NCI-H748 (cell line): ENCODE measurements at regions not wholly inside any gene's neighbourhood (a gene's known extent, or its start where the extent isn't known, plus 50 kb on each side); places are given as distances from the start of the nearest gene placed in this dataset.

ENCODE experiments used
- DNase-seq: peaks from one replicate; lab custom pipeline; 2025; ENCODE audit not compliant: unreplicated experiment; lab: John Stamatoyannopoulos, UW

GRCh38 chr10:129023082-129023481, 444.0 kb upstream of the MGMT start:
- no peak for DNase-seq

DNA sequence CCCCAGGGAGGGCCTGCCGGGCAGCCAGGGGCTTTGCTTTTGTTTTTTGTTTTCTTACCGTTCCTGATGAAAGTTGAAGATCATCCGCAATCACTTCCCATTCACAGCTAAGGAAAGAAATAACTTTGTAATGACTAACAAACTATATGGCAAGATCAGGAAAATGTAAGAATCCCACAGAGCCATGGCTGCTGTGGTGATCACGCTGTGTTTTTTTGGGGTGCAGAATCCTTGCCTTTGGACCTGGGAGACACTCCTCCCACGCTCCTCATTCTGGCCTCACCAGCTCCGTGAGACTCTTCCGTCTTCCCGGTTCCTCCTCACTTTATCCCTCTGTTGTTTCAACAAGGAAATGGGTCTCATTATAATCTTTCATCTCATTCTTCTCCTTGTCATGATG, 443.0 kb upstream of the MGMT start:
- no peak for DNase-seq

- no peak for DNase-seq
These were observed 441.3 kb upstream of the MGMT start for GRCh38 chr10:129025787-129026186.

DNA sequence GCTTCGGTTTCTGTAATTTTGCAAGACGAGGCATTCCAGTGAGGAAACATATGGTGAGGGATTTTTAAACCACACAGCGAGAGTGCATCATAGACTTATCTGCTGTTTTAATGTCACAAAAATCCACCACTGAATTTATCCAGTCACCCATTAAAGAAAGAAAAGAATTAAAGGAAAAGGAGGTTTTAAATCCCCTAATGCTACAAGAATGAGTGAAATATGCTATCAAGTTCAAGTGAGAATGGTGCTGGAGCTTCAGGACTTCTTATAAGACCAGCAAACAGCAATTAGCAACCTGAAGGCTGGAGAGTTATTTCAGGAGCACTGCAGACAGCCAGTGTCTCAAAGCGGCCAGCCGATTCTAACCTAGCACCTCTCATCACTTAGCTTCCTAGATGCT, 439.1 kb upstream of the MGMT start:
- no peak for DNase-seq

- DNase-seq, result no peak
These were observed 438.6 kb upstream of the MGMT start for GRCh38 chr10:129028451-129028850.

GRCh38 chr10:129029051-129029450, 438.0 kb upstream of the MGMT start:
- DNase-seq, result no peak

- DNase-seq, result peak; percentile 75
These were observed 437.0 kb upstream of the MGMT start for GRCh38 chr10:129029851-129030602.

- DNase-seq, result peak; percentile 31
These were observed 436.5 kb upstream of the MGMT start for GRCh38 chr10:129030603-129030895.

GRCh38 chr10:129030996-129031843, 435.8 kb upstream of the MGMT start:
- DNase-seq, result peak; percentile 71

- no peak for DNase-seq
These were observed 435.2 kb upstream of the MGMT start for GRCh38 chr10:129031844-129032150.

DNA sequence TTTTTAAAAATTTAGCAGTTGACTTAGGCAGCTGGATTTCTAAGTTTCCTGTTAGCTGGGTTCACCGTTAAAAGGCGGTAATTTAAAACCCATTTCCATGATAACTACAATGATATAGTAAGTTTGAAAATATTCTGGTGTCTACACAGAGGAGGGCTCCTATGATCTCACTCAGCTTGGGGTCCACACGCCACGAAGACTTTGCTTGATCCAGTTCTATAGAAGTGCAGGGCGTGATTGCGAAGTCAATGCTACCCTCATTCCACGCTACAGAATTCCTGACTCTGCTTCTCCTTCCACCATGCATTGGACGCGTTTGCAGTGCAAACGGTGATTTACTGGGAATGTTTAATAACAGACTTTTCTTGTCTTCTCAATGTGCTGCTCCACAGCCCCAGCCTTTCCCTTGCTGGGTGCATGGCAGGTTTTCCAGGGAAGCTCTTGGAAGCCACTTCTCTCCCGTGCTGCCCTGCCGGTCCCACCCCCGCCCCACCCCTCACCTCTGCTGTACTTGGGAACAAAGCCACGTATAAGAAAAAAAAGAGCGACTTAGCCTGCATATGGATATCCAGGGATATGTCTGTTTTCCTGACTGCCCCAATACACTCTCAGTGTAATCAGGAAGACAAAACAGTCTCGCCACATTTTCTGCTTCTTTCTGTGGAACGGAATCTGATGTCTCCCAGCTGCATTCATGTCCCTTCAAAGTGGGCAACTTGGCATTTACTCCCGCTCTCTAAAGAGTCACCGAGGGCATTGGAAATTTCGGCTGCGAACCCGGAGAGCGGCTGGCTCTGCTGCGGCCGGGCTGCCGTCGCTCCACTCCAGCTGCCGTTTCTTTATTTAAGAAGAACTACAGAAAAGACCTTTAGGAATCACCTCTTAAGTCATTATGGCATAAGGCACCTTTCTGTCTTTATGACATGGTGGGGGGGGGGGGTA, 434.4 kb upstream of the MGMT start:
- no peak for DNase-seq

- DNase-seq, result peak; percentile 11
These were observed 433.7 kb upstream of the MGMT start for GRCh38 chr10:129033340-129033739.

DNA sequence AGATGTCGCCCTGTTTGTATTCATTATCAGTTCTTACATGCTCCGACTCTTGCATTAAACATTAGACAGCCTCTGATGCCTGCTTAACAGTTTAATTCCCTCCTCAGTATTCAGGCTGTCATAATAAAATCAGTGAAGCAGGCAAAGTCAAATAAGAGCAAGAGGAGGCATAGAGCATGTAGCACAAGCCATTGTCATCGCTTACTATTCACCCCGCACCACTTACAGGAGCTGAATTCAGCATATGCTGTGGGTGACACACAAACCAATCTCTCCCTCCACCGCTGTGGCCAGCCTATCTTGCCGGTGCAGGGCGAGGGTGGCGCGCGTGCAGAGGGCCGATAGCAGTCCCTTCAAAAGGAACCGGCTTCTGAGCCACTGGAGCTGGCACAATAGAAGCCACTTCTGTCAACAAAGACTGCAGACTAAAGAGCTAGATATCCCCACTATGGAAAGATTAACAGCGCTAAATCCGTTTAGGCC, 433.2 kb upstream of the MGMT start:
- peak; percentile 68 for DNase-seq

- DNase-seq, result no peak
These were observed 431.8 kb upstream of the MGMT start for GRCh38 chr10:129035052-129035827.

DNA sequence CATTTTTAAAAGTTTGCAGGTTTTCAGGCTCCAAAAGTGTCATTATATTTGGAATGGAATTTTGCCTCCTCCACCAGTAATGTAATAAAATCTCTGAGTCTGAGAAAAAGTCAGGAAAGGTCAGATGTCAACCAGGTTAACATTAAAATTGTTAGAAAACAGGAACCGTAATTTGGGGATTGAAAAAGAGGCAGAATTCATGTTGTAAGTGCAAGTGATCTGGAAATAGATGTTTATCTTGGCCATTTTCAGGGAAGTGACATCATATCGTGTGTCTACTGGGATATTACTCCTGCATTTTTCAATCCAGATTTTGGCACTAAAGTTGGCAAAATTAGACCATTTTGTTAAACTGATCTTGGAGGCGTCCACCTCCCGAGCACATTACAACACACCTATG, 428.5 kb upstream of the MGMT start:
- no peak for DNase-seq

DNA sequence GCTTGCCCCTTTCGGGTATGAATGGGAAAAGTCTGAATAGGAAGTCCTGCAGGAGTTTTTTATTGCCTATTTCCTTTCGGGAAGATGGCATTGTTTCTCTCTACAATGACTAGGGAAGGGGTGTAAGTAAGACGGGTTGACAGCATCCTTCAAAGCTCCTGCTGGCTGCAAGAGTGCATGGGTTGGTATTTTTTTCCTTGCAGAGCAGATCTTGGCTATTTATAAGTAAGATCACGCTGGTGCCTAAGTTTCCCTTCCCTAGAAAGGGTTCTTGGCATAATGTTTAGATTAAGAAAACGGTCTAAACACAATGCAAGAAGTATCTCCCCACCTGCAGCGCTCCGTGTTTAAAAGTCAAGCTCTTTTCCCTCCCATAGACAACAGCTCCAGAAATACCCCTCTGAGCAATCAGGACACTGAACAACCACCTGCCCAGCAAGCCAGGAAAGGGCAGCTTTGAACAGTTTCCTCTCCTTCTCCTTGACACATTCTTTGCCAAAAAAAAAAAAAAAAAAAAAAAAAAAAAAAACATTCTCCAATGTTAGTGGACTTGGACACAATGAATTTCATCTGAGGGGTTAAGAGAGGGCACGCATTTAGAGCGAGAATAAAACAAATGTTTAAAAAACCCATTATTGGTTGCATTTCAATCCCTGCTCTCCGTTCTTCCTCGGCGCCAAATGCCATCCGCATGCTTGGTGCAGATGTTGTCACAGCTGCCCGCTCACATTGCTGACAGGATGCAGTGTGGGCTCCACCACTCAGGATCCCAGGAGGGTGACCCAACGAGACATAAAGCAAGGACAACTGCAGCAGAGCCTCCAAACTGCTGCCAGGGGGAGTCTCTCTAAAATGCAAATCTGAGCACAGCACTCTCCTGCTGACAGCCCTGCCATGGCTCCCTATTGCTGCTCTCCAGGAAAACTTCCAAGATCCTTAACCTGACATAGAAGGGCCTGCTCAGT, 427.4 kb upstream of the MGMT start:
- no peak for DNase-seq

- no peak for DNase-seq
These were observed 426.7 kb upstream of the MGMT start for GRCh38 chr10:129040377-129040776.

- DNase-seq, result no peak
These were observed 425.1 kb upstream of the MGMT start for GRCh38 chr10:129041916-129042315.

- no peak for DNase-seq
These were observed 424.1 kb upstream of the MGMT start for GRCh38 chr10:129042776-129043595.
